8988T (cell line): ENCODE measurements at regions not wholly inside any gene's neighbourhood (a gene's known extent, or its start where the extent isn't known, plus 50 kb on each side); places are given as distances from the start of the nearest gene placed in this dataset.
"Not testable (repeated sequence)": the region's sequence is repeated elsewhere in the genome, so short reads cannot be mapped to it uniquely, and the experiment has no call there.

Experiments
- DNase-seq: peaks from one replicate; pipeline ENCODE4 v3.0.0; 2011

DNA sequence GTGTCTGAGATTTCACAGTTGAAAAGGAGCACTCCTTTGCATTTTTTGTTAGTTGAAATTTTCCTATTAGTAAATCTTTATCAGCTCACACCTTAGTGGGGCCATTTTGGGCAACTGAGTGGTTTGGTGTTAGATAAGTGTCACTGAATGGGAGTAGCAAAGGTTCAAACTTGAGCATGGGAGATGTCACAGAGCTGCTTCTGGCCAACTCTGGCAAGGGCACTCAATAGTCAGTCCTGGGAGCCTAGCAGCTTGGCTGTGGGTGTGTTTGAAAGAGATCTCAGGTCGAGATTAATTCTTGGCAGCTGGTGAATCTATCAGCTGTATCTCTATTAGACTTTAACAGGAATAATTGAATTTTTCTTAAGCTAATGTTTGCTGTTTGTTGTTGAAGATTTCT lies 579.3 kb downstream of the EDEM1 start:
- no peak for DNase-seq

DNA sequence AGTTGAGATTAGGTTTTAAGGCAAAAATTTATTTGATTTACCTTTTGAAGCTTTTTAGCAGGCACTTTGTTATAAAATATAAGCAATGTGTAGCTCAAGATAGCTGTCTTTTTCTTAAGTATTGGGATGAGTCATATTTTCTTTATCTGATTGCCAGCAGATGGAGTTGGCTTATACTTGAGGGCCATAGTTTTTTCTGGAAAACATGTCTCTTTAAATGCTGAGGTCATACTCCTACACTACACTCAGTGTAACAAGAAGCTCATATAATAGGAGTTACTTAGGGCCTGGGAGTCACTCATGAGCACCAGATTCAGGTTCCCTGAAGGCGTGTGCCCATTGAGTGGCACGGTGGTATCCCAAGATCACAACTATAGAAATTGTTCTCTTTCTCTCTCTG lies 579.8 kb downstream of the EDEM1 start:
- DNase-seq: no peak

DNA sequence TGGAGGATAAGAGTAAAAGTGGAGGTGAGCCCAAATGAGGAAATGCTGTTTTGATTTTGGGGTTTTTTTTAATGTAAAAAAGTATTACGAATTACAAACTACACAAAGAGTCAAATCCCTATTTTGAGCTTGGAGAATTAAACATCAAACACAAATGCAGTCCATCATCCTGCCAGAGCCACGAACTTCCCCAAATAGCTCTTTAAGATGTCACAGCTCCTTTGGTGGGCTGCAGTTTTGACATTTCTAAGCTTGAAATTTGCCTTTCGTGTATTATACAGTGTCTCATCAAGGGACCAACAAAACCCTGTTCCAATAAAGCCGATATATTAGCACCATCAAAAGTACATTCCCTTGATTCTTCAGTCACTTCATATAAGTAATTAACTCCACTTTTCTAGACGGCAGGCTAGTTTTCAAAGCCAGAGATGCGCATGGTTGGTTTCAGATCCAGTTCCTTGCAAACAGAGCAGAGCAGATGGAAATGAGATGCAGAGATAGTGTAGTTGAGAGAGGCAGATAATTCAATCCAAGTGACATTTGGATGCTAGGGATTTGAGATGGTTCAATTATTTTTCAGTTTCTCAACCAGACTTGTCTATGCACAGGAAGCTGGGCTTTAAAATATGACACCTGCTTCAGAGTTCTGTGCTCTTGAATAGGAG lies 580.9 kb downstream of the EDEM1 start:
- no peak for DNase-seq

DNA sequence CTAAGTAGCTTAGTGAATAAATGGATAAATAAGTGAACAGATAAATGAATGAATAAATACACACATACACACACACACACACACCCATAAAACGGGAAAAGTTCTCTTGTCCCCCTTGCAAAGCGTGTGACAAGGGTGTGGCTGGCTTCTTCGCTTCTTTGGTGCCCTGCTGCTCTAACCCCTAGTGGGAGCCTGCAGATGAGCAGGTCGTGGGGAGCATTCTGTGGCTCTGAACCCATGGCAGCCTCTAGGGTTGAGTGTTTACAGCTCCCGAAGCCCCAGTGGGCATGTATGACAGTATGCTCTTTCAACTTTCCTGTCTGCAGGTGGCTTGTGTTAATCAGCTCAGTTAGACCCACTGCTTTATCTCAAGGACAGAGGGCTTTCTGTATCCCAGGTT lies 582.3 kb downstream of the EDEM1 start:
- no peak for DNase-seq

DNA sequence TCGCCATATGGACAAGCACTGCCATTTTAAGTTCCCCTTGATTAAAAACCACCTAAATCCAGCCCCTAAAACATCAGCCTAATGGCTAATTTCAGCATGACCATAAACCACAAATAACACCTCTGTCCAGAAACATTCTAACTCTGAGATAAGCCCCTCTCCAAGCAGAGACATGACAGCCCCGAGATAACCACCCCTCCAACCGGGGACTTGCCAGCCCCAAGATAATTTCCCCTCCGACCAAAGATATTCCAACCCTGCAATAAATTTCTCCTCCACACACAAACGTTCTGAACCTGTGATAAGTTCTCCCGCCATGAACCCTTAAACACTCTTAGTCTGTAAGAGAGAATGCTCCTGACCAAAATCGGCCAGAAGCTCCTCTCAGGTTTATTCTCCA lies 586.8 kb downstream of the EDEM1 start:
- no peak for DNase-seq

DNA sequence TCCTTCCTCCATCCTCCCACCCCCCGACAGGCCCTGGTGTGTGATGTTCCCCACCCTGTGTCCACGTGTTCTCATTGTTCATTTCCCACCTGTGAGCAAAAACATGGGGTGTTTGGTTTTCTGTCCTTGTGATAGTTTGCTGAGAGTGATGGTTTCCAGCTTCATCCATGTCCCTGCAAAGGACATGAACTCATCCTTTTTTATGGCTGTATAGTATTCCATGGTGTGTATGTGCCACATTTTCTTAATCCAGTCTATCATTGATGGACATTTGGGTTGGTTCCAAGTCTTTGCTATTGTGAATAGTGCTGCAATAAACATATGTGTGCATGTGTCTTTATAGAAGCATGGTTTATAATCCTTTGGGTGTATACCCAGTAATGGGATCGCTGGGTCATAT lies 587.6 kb downstream of the EDEM1 start:
- not testable (repeated sequence) for DNase-seq

DNA sequence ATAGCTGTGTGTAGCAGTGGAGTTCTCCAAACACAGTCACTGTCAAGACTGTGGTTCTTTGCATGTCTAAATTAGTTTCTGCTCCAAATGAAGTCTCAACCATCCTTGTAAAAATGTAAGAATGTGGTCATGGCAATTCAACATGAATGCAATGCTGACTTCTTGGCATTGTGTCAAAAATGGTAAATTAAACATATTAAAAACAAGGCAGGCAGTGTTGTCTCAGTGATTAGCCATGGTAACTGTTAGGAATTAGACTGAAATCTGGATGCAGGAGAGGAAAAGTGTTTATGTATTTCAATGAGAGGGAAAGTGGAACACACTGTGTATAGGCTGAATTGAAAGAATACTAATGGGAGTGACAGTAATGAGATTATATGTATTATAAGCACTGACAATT lies 597.2 kb downstream of the EDEM1 start:
- no peak for DNase-seq

DNA sequence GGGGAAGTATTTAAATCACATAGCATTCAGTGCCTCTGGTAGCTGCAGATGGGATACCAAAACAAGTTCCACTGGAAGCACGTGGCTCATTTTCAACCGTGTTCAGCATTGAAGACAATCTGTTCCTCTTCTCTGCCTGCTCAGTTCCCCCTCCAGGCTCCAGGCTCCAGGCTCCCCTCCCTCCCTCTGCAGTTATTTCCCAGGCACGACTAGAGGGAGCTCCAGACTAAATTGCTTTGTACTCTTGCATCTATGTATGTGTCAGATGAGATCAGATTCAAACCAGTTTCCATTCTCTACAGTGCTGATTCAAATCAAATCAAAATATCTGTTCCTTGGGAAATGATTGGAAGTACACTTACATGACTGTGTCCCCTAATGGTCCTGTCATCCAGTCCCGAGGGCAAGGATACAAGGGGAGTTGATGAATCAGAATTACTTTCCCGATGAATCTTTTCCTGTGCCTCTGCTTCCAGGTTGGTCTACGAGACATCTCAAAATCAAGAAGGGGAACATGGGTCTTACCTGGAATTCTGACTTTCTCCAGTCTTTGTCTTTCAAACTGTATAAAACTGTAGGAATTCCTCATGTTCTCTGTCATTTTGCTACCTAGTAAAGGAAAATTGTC lies 600.5 kb downstream of the EDEM1 start:
- DNase-seq: no peak

DNA sequence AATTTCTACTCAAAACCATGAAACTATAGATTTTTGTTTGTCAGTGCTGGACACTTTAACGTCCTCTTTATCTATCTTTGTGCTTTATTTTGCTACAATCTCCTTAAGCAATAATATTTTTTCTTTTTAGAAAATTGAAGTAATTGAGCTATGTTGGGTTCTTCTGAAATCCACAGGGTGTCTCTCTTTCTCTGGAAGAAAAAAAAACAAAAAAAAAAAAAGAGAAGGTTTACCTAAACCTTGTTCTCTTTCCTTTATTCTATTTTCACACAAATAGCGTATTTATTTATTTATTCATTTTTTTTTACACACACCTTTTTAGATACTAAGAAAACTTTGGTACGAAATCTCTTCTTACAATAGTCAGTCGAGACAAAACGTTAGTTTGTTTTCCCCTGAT lies 601.0 kb downstream of the EDEM1 start:
- DNase-seq: no peak

DNA sequence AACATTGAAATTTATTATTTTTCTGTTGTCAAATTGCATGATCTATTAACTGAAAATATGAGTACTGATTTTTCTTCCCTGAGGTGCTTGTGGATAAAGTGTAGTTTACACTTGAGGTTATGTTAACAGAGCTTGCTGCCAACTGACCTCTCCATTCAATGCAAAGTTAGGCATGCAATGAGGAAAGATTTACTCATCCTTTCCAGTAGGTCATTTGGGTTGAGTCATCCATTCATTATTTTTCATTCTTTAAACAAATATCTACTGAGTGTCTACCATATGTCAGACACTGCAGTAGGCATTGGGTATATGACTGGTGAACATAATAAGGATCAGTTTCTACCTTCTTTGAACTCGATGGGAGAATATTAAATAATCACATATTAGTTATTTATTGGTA lies 604.1 kb downstream of the EDEM1 start:
- DNase-seq: no peak

DNA sequence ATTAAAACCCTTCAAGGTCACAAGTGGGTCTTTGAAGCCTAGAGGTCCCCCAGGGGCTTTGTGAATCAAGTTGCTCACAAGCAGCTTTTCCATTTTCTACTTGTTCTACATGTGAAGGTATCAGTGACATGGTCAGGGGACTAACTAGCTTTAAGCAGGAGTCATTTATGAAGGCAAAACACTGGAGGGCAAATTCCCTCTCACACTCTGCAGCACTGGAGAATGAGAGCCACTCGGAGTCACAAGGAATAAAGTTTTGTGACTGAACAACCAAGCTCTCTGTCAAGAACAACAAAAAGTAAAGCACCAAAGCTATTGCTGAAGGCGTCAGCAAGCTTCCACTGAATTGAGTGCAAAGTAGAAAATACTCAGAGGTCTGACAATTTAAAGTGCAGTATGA lies 609.0 kb downstream of the EDEM1 start:
- DNase-seq: no peak

DNA sequence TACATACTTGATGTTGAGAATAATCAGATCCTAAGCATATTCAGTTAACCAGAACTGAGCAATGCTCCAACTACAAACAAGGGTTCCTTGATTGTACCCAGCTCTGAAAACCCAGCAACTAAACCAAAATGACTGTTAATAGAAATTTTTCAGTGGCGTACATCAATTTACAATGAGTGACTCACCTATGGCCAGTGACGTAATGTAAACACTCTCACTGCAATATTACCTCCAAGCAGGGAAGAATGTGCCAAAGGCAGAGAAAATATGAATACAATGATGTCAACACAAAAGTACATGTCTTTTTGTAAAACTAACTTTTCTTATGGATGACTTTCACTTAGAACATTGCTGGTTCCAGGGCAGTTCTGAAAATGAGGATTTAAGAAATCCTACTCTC lies 611.3 kb downstream of the EDEM1 start:
- no peak for DNase-seq

DNA sequence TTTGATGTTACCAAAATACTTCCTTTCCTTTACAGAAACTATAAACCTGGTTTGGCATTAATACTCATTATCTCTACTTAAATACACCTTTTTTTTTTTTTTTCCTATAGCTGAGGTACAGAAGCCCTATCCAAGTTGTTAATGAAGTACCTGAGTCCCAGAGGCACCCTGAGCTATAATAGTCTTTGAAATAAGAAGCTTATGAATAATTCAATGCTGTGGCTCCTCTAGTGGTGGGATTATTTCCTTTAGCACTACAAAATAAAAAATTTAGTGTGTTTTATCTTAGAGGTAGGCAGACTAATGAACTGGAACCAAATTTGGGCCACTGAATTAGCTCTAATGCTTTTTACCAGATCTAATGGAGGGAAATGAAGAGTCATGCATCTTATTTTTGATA lies 611.9 kb downstream of the EDEM1 start:
- no peak for DNase-seq

DNA sequence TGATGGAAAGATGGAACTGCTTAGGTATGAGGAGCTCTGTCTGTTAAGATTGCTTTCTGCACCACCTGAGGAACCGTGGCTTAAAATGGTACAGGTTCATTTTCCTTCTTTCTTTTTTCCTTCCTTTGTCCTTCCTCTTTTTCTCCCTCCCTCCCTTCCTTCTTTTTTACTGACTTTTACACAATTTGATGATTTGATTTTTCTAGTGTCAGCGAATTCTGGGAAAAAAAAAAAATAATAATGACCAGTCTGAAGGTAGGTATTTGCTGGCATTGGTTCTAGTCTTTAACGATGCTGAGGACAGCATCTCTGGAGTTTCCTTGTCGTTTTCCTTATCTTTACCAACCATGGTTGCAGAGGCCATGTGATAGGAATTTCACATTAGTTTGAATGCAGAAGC lies 613.5 kb downstream of the EDEM1 start:
- DNase-seq: no peak

DNA sequence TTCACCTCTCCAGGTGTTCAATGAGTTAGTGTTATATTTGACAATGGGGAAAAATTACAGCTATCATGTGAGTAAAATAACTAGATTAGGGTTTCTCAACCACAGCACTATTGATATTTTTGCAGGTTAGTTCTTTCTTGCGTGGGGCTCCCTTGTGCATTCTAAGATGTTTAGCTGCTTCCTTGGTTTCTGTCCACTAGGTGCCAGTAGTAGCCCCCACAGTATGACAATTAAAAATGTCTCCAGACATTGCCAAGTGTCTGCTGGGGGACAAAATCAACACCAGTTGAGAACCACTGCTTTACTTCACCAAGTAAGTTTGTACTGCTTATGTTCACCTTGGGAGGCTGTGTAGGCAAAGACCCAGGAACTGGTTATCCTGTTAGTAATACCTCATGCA lies 618.7 kb downstream of the EDEM1 start:
- no peak for DNase-seq

DNA sequence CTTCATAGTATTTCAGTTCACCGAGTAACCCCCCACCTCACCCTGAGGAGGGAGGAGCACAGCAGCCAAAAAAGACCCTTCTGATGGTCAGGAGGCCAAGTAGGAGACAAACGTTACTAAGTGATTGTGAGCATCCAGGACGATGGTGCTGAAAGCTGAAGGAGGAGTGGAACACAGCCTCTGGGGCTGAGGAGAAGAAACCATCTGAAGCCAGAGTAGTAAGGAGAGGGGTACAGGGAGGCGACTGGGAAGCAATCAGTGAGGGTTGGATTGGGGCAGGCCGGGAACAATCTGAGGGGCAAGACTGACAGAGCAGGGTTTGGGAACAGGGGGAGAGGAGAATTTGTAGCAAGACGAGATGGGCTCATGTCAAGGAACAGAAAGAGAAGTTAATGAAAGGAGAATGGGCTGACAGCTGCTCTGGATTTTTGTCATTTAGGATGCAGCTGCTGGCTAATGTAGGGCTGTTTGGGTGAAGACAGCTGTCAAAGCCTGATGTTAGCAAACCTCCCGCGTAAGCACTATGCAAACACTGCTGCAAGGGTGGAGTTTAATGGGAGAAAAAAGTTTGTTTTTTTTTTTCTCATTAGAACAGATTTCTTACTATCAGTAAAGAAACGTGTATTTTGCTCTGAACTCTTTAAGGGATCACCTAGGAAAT lies 622.2 kb downstream of the EDEM1 start:
- DNase-seq: no peak

DNA sequence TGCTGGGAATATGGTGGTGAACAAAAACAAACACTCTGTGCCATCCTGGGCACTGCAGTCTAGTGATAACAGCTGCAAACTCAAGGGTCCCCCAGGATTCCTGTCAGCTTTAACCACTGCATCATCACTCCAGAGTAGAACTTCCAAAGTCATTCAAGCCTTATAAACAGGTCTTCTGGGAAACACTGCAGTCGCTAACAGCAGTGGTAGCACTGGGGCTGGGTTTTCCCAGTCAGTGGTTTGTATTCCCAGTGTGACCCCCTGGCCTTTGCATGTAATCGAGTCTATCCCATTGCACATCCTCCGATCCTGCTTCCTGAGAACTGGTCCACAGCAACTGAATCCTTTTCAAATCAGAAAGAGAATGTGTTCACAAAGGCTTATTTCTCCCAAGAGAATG lies 623.5 kb downstream of the EDEM1 start:
- no peak for DNase-seq

DNA sequence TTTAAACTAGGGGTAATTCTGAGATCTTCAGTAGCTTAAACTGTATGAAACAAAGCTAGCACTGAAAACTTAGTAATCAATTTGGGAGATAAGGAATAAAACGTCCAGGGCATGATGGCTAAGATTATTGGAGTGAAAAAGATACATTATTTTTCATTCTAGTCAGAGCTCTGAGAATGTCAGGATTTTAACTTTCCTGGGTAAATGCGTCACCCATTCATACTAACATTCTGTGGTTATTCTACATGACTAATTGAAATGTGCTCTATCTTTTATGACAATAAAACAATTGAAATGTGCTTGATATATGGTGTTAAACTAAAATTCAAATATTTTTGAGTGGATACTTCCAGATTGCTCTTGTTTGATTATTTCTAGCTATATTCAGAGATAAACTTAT lies 626.0 kb downstream of the EDEM1 start:
- no peak for DNase-seq

DNA sequence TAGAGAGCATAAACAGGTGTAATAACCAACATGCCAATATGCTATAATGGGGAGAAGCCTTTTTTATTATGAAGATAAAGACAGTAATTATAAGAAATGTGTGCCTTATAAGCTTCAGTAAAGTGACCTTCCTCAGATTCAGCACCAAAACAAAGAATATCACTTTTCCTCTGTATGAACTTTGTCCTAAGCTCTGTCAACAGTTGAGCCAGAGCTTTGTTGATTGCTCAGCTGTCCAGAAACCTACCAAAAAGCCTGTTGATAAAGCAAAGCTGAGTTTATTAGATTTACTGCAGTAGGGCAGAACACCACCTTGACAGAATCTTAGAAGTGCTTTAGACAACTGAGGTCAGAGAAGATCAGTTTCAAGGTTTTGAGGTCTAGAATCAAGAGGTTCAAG lies 635.3 kb downstream of the EDEM1 start:
- no peak for DNase-seq

DNA sequence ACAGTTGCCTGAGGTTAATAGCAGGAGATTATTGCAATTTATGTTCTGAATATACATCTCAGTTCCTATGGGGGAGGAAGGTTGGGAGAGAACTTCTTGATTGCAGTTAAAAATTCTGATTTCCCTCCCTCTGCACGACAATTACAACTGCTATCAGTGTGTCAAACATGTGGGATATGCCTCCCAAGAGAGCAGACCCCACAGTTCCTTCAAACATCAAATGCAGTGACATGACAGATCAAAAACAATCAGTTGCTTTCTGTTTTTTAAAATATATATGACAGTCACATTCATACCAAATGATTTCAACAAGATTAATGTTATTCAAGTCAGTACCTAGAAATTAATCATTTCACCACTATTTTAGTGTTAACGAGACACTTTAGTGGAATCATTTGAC lies 639.0 kb downstream of the EDEM1 start:
- DNase-seq: no peak

DNA sequence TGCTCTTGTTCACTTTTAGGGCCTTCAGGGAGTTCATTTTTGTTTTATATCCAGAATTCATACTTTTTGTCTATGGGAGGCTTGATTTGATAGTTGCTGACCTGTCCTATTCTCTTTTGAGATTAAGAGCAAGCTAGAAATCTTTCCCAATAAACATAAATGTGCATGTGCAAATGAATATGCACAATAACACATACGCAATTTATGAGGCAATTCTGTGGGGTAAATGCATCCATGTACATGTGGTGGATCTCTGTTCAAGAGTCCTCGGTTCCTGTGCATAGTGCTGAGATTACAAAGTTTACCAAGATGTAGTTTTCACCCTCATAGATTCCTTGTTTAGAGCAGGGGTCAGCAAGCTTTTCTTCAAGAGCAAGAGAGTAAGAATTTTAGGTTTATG lies 640.7 kb downstream of the EDEM1 start:
- no peak for DNase-seq

DNA sequence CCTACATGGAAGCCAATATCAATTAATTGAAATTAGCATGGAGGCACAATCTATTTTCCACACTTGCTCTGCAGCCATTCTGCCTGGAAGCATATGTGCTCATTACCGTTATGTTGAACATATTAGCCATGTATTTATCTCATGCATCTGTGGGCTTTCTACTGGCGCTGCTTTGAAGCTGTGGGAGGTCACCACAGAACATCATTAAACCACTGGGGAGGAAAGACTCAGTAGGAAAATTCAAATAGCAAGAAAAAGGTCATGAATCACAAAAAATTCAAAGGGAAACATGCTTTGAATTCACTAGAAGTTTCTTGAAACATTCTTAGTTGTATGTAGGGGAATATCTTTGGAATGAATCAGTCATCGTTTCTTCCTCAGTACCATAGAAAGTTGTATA lies 652.5 kb downstream of the EDEM1 start:
- no peak for DNase-seq

DNA sequence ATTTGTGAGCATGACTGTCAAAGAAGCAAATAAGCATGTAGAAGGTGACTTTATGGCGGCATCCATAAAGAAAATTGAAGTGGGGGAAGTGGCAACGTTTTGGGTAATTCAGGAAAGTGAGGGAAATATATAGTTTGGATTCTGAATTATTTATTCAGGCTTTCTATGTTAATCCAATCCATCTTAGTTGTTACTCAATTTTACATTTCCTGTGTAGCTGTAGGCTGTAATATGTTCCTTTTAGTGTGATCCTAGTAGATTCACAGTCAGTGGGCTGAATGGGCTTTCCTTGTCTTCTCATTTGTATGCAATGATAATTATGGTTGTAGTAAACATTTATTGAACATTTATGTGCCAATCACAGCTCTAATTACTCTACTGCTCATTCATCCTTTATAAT lies 654.1 kb downstream of the EDEM1 start:
- DNase-seq: no peak

DNA sequence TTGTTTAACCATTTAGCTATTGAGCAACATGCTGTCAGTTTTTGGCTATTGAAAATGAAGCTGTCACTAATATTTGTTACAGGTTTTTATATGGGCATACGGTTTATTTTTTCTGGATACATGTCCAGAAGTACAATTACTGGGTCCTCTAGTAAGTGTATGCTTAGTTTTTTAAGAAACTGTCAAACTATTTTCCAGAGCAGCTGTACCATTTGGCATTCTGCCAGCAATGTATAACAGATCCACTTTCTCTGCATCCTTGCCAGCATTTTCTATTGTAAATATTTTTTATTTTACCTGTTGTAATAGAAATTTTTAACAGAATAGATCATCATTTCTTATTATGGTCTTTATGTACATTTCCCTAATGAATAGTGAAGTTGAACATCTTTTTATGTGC lies 658.8 kb downstream of the EDEM1 start:
- no peak for DNase-seq

DNA sequence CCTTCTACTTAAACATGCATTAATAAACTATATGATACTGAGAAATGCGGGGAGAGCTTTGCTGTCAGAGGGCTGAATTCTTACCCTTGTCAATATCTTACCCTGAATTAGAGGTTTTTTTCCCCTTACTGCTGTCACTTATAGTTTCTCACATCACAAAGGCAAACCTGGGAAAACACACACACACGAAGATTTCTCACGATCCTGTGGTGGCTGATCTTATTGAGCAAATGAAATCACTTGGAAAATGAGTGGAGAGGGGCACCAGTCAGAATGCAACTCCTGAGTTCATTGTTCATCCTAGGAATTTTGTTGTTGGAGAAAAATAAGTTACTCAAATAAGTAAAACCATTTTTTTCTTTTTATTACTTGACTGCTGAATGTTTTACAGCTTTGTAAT lies 673.6 kb downstream of the EDEM1 start:
- no peak for DNase-seq
